Gastroesophageal sphincter (tissue), 3 donors: ENCODE measurements at regions not wholly inside any gene's neighbourhood (a gene's known extent, or its start where the extent isn't known, plus 50 kb on each side); places are given as distances from the start of the nearest gene placed in this dataset.

Experiments
- EP300 ChIP-seq: sonication (generic); formaldehyde crosslinking; IDR thresholded peaks from one replicate; pipeline ENCODE4 v1.6.1; 2017; ENCODE audit warnings: antibody characterized with exemption, mild to moderate bottlenecking
- POLR2AphosphoS5 ChIP-seq: sonication (generic); formaldehyde crosslinking; IDR thresholded peaks from one replicate; pipeline ENCODE4 v1.6.1; 2017; ENCODE audit warnings: antibody characterized with exemption
- TF ChIP-seq, protein P1 (sequence below), 4 experiments: fragments of 200-600 bp in 2 of 4; fragments of 450-650 bp in 2 of 4; sonication (generic) in 1 of 4; IDR thresholded peaks; one replicate each; pipeline ENCODE4 v1.5.1; 2017 to 2019; ENCODE audit warnings: antibody characterized with exemption in 4 of 4, mild to moderate bottlenecking in 2 of 4, moderate library complexity in 2 of 4

DNA sequence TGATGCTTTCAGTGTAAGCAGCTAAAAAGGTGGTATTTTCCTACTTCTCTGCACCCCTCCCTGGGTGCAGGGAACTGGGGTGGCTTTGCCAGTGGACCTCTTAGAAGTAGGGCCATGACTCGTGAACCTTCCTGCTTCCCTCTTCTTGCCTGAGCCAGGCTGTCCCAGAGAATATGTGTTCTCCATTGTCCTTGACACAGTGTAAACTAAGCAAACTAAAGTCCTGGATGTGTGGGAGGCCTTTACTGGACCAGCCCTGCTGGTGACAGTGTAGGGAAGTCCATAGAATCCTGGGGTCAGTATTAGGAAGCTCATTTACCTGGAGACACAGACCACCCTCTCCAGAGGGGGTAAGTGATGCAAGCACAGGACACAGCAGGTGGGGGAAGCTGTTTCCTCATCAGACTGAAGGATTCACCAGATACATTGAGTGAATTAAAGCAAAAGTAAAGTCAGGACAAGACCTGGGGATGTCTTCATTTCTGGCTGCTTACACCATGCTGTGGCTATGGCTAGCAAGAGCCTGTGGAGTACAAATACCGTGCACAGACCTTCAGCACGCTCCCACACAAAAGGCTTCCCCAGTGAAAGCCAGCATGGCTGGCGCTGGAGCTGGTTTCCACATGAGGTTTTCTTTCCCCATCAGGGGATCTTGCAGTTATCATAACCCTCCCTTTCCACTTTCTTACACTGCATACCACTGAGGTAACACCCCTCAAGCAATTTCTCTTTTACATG lies 64.8 kb upstream of the LPP start:
- TF ChIP-seq, protein P1, sequence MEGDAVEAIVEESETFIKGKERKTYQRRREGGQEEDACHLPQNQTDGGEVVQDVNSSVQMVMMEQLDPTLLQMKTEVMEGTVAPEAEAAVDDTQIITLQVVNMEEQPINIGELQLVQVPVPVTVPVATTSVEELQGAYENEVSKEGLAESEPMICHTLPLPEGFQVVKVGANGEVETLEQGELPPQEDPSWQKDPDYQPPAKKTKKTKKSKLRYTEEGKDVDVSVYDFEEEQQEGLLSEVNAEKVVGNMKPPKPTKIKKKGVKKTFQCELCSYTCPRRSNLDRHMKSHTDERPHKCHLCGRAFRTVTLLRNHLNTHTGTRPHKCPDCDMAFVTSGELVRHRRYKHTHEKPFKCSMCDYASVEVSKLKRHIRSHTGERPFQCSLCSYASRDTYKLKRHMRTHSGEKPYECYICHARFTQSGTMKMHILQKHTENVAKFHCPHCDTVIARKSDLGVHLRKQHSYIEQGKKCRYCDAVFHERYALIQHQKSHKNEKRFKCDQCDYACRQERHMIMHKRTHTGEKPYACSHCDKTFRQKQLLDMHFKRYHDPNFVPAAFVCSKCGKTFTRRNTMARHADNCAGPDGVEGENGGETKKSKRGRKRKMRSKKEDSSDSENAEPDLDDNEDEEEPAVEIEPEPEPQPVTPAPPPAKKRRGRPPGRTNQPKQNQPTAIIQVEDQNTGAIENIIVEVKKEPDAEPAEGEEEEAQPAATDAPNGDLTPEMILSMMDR (IDR thresholded peaks at IDR 0.05) = no peak
- TF ChIP-seq POLR2AphosphoS5 (no peak), EP300 (no peak)
